ENCODE measurements at regions not wholly inside any gene's neighbourhood (a gene's known extent, or its start where the extent isn't known, plus 50 kb on each side); places are given as distances from the start of the nearest gene placed in this dataset.
A peak's percentile ranks its signal among the peaks of the same experiment; 100 is the strongest.

DNA sequence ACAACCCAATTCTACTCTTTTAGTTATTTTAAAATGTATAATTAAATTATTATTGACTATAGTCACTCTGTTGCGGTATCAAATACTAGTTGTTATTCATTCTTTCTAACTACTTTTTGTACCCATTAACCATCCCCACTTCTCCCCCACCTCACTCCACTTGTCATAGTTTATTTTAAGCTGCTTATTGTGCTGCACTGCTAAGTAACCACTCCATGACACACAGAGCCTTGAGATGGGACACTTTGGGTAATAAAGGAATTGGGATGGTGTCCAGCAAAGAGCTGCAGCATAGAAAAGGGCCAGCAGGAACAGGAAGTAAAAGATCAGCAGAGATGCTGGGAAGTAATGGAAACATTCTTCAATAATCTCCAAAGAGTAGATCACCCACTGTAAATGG lies 123.0 kb downstream of the RPS29 start:
- DNase-seq, result no peak

DNA sequence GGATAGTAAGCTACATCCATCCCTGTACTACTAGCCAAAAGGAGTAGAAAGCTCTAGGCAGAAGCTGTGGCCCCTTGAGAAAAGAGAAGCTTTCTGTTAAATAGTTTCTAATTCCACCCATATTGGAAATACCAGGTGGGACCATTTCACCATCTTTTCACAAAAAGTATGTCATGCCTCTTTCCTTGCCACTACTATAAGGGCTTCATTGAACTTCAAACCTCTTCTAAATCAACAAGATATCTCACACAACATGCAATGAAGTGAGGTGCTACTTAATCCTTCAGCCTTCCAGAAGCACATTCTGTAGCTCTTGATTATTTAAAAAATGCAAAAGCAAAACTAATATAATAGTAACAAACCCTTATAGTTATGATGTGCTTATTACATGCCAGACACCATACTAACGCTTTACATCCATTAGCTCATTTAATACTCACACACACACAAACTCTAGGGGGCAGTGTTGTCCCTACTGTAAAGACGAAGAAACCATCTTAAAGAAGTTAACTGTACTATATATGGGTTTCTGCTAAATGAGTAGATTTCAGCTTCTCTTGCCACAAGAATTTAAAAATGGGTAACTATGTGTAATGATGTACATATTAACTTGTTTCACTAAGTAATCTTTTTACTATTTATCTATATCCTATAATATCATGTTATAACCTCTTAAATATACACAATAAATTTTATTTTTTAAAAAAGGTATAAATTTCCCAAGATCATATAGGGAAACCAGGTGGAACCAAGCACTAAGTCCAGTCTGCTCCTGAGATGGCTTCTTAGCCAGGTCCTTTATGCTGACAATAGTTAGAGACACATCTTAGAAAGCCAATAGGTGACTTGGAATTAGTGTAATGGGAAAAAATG lies 124.4 kb downstream of the RPS29 start:
- DNase-seq, result peak; percentile 61

DNA sequence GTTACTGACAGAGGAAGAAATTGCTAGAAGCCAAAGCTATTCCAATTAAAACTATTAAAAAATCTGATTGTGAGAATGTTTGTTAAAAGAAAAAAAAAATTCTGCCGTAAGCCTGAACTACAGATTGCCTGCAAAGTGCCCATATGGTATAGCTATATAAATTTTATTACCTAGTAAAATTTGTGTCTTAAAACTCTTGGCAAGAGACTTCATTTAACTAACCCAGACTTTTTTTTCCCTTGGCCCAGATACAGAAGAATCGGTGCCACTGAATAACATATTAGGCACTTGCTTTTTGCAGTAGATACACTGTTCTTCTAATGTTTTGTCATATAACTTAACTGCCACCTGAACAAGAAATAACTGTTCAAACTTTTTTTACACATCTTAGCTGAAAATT lies 125.5 kb downstream of the RPS29 start:
- DNase-seq, result no peak

DNA sequence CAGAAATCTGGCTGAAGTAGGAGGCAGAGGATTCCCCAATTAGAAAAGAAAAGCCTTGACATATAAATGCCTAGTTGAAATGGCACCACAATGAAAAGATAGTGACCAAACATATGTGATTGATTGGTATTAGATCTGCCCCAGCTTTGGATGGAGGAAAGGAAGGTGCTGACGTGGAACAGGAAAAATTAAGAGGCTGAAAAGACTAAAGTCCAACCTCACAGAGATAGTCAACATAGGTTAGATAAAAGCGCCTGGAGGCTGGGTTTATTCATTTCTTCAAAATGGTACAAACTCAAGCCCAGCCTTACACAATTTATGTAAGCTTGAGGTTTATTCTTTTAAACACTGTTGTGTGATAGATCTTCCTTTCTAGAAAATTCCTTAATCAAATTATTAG lies 129.6 kb downstream of the RPS29 start:
- DNase-seq, result no peak

DNA sequence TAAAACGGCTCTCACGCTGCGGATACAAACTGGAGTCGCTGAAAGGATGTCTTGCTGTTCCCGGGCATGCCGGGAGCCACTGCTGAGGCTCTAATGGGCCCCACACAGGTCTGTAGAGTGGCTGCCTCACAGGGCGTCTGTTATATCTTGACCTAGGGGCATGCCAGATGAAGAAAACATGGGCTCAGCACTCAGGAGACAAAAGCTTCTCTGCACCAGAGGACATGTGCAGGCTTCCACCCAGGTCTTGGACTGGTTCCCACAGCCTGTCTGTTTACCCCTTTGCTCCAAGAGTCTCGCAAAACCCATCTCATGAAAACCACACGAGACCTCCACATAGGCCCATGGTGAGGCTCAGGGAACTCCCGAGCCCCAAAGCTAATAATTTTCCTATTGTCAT lies 134.2 kb downstream of the RPS29 start:
- DNase-seq, result no peak

DNA sequence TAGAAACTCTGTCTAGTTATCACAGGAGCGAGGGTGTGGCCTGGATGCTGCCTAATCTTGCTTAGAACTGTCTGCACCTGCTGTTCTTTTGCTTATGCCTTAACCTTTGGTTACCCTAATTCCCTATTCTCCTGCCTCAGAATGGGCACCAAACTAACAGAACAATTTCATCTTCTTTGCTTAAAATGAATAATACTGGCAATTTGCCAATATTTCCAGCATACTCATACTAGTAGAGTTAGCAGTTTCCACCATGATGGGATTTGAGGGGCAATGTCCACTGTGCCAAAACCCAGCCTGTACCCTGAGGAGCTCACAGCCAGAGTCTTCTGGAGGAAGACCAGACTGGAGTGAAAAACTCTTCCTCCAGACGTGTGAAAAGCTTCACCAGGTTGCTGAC lies 136.4 kb downstream of the RPS29 start:
- no peak for DNase-seq

DNA sequence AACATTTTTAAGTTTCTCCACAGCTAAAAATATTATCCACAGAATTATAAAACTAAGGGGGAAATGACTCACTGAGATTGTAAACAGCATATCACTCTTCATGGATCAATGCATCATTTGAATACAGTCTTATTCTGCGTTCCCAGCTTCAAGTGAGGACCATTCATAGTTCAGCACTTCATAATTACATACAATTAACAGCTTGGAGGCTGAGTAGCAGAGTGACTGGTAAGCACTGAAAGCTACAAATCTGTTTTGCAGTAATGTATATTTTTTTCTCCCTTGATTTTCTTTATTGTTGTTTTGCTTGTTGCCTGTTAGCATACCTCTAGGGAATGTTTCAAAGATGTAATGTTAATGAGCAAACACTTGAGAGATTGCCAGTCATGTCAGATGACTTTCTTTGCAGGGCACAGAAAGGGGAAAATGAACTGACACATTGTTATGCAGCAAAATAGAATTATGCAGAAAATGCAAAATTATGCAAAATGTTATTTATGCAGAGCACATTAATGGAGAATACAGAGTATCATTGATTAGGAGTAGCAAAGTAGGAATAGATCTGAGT lies 138.6 kb downstream of the RPS29 start:
- no peak for DNase-seq

DNA sequence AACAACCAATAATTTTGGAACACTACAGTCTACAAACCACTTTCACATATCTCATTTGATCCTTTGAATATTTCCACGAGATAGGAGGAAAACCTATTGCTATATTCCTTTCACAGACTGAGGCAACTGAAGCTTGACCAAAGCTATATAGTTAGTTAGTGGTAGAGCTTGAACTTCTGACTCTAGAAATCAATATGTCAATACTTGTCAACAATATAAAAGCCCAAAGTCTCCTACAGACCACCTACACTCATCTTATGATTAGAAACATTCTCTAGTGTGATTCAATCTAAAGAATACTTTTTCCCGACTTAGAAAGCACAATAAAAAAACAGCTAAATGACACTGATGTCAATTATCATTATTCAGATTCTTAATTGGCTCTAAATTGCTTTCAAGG lies 139.4 kb downstream of the RPS29 start:
- no peak for DNase-seq

DNA sequence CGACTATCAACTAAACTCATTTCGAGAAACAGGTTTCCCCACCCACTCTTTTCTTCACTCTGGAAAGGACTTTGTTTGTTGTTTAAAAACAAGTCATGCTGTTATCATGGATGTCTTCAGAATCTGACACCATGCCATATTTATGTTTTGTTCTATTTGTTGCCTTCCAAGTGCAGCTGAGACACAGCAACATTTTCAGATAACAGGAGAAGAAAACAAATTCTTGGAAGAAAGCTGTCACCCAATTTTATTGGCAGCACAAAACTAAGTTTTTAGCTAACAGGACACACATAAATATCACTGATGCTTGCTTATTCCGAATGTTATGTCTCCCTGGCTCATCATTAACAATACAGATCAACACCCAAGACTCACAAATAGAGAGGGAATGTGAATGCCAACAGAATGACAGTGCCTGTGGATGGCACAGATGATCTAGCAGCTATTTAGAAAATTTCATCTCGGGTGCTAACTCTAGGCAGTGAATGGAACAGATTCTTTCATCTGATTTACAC lies 147.9 kb downstream of the RPS29 start:
- DNase-seq, result no peak

DNA sequence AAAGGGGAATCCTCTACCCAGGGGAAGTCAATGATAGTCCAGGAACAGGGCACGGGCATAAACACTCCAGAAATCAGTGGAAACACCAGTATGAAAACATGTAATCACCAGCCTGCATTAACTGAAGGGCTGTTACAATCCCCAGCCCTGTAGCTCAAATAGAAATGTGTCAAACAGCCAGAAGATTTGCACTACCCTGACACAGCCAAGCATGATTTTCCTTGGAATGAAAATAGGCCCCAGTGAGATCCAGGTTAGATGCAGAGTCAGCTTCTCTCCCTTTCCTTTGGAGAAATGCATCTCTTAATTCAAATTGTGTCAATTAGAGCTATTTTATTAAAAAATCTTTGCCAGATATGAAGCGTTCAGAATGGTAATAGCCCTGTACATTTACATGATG lies 158.1 kb downstream of the RPS29 start:
- DNase-seq, result no peak

DNA sequence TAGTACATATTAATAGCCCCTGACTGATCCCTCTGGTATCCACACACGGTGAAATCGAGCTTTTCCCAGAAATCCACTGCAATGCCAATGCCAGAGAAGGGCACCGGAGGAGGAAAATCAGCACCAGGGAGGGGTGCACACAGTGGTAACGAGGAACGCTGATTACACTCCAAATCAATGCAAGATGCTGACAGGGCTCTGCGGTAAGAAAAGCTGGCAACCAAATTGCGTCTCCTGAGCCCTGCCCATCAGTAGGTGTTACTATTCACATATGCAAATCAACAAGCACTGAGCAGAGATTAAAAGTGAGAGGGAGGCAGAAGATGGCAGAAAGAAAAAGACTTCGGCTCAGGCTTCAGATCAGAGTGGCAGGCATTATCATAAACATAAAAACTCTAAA lies 159.1 kb downstream of the RPS29 start:
- no peak for DNase-seq

DNA sequence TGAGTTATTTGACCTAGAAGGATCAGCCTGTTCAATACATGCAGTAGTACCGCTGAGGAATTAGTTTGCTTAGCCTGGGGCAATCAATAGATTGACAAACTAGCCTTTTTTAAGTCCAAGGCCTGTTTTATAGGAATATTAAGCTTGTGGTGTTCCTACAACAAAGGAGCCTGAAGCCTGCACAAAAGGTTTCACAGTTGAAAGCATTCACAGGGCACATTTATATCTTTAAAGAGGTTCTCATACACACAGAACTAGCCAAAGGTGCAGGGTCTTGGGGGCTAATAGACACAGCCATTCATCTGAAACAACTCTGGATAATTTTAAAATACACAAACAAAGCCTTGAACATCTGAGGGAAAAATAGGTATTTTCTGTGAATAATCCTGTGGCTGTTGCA lies 160.3 kb downstream of the RPS29 start:
- DNase-seq, result no peak

DNA sequence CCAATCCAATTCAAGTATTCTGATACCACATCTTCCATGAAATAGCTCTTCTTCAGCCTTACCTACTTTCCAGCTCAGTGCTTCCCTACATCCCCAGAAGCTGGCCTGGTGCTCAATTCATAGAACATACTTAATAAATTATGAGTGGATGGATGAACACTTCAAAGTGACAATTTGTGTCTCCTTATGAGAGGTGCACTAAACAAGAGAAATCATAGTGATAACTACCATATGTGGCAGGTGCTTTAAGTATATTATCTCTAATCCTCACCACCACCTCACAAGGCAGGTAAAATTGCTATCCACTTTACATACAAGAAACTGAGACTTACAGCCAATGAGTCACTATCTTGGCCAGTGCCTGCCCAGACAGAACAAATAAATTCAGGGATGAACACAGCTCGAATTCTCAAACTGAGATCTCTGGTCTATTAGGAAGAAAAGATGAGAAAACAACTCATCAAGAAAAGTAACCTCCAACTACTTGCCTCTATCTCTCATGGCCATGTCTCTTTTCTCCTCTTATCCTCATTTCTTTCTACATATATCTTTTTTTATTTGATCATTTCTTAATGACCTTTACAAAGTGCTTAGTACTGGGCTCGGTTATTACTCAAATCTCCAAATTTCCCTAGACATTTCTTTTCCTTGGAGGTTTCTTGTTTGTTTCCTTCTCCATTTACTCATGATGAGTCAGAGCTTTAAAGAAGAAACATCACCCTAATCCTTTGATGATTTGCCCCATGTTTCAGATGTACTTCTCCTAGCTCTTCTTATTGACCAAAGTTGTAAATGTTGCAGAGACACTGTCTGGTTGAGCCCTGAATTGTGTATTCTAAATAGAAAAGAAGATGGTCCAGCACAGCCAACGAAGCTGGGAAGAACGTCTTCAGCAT lies 161.5 kb downstream of the RPS29 start:
- DNase-seq, result no peak

DNA sequence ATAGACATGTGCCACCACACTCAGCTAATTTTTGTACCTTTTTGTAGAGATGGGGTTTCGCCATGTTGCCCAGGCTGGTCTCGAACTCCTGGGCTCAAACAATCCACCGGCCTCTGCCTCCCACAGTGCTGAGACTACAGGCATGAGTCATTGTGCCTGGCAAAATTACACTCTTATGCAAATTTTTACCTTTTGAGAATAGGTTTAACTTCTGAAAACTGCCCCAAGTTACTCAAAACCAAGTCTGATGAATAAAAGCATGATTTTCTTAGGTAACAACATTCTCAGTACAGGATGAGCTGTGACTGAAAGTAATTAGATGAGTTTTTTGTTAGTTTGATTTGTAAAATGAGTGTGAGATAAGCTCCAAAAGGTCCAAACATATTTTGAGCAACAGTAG lies 166.0 kb downstream of the RPS29 start:
- no peak for DNase-seq

DNA sequence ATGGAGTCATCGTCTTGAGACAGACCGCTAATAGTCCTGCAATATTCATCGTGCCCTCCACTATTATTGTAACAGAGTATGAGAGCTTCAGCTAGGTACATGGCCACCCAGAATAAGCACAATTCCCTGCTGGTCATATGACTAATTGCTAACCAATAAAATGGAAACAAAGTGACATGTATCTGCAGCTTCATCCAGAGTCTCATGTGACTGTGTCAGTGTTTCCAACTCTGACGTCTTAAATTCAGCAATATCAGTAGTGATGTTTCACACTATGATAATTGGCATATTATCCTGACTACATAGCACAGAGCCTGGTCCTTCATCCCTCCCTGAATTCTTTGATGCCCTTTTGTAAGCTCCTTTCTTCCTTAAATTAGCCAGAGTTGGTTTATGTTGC lies 167.4 kb downstream of the RPS29 start:
- DNase-seq, result no peak

DNA sequence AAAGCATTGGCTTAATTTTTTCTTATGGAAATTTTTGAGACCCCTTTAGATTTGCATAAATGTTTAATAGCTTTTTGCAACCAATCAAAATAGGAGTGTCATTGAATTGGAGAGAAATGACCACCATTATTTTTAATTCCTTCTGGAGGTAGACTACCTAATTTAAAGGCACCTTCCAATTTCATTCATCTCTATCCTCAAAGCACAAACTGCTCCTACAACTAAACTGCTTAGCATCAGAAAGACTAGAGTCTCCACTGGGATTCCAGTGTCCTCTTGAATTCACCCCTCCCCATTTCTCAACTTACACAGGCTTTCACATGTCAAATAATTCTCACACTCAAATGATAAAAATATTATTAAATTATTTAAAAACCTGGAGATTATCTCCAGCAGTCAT lies 168.4 kb downstream of the RPS29 start:
- DNase-seq, result no peak

DNA sequence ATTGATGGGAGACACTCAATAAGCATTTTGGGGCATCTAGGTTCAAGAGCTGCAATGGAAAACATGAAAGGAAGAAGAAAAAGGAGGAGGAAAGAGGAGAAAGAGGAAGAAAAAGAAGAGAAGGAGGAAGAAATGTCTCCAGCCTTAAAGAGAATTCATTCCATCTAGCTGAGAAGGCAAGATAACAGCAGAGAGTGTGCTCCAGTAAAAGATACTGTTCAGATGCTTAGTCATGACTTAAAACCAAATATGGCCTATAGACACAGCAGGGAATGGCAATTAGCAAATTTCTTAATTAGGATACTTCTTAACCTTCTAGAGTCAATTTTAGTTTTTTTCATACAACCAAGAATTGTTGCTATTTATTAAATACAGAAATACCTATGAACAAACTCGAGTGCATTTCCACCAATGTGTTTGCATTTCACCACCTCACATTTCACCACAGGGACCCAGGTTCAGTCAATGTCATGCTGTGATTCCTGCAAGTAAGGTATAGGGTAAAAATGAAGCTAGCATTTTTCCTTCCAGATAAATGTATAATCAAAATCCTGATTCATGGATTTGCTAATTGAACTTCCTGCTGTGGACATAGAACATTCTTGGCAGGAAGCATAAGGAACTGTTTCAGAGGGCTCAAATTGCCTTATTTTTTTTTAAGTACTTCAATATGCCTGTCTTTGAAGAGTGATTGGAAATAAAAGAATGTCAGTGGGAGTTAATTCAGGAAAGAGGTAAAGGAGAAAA lies 177.8 kb downstream of the RPS29 start:
- no peak for DNase-seq

DNA sequence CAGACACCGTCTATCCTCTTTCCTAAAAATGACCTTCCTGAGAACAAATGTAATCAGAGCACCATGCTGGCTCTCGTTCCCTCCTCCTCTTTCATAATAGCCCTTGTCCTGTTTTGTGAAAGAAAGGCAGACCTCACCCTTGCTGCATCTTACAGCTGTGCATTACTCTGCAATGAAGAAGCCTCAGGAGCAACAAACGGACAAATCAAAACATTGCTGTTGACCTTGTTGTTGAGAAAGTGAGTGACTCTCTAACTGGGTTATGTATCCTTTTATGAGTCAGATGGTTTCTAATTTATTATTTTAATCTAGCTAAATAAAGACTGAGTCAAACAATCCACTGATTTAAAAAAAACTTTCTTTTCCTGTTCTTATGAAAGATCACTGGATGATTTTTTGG lies 180.9 kb downstream of the RPS29 start:
- DNase-seq, result peak; percentile 7

DNA sequence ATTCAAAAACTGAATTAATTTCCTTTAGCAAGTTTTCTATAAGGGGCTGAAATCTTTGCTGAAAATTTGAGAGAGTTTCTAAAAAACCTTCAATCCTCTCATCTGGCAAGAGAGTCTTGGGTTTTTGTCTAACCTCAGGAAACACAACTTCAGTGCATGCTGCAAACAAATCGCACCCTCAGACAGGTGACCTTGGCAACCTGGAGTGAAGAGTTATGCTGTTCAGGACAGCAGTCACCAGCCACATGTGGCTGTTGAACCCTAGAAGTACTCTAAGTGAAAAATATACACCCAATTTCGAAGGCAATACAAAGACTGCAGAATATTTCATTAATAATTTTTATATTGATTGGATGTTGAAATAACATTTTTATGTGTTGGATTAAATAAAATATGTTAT lies 184.8 kb downstream of the RPS29 start:
- DNase-seq, result no peak

DNA sequence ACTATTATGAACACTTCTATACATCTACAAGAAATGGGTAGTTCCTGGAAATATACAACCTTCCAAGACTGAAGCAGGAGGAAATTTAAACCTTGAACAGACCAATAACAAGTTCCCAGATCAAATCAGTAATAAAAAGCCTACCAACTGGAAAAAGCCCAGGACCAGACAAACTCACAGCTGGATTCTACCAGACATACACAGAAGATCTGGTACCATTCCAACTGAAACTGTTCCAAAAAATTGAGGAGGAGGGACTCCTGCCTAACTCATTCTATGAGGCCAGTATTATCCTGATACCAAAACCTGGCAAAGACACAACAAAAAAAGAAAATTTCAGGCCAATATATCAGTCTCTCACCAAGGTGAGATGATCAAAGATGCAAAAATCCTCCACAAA lies 189.4 kb downstream of the RPS29 start:
- no peak for DNase-seq

DNA sequence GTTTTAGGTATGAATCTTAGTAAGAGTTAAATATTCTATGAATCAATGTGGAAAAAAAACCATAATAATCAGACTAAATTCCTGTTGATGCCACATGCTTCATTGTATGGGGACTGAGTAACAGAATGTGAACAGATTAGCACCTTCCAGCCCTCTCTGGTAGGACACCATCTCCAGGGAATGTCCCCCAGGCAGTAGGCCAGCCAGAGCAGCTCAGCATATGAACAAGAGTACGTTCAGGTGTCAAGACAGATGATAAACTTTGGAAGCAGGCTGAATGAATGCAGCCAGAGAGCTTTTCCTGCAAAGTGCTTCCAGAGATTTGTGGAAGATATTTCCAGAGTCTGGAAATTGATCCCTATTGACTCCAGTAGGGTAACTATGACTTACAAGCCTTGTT lies 204.4 kb downstream of the RPS29 start:
- no peak for DNase-seq

DNA sequence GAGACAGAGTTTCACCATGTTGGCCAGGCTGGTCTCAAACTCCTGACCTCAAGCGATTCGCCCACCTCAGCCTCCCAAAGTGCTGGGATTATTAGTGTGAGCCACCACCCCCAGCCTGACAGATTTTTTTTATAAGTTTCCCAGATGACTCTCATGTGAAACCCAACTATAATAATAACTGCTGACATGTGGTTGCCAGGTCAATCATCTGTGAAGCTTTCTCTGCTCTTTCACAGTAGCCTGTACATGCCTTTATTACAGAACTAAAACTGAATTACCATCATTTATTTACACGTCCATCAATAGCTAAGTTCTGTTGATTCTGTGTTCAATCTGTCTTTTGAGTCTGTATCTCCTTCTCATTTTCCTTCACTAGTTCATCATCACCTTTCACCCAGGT lies 218.5 kb downstream of the RPS29 start:
- no peak for DNase-seq

DNA sequence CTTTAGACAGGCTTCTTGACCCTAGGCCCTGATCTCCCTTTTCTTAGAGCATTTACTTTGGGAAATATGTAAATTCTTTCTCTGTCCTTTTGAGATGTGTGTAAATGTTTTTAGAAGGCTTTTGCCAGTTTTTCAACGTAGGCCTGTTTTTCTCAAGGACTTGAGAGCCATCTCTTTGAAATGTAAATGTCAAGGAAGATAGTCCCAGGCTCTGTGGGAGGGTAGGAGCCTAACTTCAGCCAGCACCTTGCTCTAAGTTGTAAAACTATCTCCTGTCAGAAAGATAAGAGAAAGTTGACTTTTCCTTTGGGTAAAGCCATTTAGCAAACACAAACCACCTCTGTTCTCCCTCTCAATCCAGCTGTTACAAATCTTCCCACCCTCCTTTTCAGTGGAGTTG lies 219.8 kb downstream of the RPS29 start:
- no peak for DNase-seq
